ENCODE measurements at regions not wholly inside any gene's neighbourhood (a gene's known extent, or its start where the extent isn't known, plus 50 kb on each side); places are given as distances from the start of the nearest gene placed in this dataset.
"Not testable (repeated sequence)": the region's sequence is repeated elsewhere in the genome, so short reads cannot be mapped to it uniquely, and the experiment has no call there.

DNA sequence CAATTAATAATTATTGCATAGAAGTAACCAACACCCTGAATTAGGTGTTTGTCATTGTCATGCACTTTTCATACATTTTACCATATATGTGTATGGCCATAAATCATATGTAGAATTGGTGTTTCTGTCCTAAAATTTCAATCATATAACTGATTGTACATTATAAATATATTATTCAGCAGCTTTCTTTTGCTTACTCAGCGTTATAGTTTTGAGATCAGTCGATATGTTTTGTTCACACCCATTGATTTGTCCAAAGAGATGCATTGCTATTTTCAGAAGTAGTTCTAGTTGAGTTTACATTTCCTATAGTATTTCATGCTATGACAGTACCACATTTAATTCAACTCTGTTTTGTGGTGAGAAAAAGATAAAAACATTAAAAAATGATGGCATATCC lies 50.5 kb upstream of the PARP4 start:
- DNase-seq = no peak
- in situ Hi-C loops (cut with HindIII; ENCODE audit: low pct_ligation_motif_present, low pct_unique_long_range_greater_than_20kb, low sequenced_read_pairs) = no loop called here

DNA sequence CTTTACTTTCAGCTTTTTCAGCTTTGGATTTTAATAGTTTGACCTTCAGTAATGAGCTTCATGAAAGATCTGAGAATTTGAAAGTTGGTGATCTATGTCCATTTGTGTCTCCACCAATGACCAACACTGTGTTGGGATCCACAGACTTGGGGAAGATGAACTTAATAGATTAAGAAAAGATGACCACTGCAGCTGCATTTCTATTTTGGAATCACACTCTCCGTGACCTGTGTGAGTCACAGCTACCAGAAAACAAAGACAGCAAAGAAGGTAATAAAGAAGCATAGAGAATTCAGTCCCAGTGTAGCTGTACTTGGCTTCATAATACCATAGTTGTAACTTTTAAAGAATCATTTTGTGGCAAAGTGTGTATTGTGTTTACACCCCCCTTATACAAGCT lies 51.4 kb upstream of the PARP4 start:
- DNase-seq; in situ Hi-C loops (cut with HindIII; ENCODE audit: low pct_ligation_motif_present, low pct_unique_long_range_greater_than_20kb, low sequenced_read_pairs): not testable (repeated sequence)

DNA sequence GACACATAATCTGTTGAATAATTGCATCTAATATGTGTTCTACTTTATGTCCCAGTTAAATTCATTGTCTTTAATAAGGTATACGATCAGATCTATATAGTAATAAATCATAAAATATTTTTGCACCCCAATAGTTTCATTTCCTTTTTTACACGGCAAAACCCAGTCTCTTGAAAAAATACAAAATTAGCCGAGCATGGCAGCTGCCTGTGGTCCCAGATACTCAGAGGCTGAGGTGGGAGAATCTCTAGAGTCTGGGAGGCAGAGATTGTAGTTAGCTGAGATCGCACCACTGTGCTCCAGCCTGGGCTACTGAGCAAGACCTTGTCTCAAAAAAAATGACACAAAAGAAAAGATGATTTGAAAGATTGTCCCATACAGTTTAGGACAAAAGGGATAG lies 52.3 kb upstream of the PARP4 start:
- no peak for DNase-seq
- in situ Hi-C loops (cut with HindIII; ENCODE audit: low pct_ligation_motif_present, low pct_unique_long_range_greater_than_20kb, low sequenced_read_pairs) = no loop called here

DNA sequence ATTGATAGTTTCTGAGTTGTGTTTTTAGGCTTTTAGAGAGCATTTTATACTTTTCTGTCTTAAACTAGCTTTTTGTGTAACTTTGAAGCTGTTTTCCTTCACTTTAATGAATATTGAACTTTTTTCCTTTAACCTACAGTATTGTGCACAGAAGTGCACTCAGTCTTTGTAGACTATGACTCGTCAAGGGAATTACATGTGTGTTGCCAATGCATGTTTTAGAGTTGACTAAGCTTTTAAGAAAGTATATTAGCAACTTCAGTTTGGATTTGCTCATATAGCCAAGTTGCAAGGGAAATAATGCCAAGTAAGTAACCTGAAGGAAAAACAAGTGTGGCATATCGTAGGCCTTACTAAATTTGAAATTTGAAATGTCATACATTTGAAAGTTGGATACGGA lies 55.0 kb upstream of the PARP4 start:
- DNase-seq; in situ Hi-C loops (cut with HindIII; ENCODE audit: low pct_ligation_motif_present, low pct_unique_long_range_greater_than_20kb, low sequenced_read_pairs): not testable (repeated sequence)

DNA sequence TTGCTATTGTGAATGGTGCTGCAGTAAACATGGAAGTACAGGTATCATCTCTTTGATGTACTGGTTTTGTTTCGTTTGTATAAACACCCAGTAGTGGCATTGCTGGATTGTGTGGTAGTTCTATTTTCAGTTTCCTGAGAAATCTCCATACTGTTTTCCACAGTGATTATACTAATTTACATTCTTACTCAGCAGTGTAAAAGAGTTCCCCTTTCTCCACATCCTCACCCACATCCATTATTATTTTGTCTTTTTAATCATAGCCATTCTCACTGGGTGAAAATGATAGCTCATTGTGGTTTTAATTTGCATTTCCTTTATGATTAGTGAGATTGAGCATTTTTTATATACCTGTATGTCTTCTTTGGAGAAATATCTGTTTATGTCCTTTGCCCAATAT lies 62.3 kb upstream of the PARP4 start:
- no peak for DNase-seq
- in situ Hi-C loops (cut with HindIII; ENCODE audit: low pct_ligation_motif_present, low pct_unique_long_range_greater_than_20kb, low sequenced_read_pairs) = no loop called here

DNA sequence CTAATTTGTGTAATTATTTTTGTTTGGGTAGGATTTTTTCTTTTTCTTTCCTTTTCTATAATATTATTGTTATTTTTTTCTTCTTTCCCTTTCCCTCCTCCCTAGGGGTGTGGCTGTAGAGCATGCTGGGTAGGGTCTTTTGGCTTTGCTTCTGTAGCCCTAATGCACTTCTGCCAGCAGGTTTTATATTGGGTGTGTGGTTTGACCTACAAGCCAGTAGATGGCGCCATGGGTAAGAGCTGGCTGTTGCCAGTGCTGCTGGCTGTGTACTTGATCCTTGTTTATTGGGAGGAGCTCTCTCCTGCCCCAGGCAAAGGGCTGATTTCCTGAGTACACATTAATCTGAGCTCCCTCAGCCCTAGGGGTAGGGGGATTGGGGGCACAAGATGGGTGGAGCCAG lies 67.7 kb upstream of the PARP4 start:
- peak; percentile 55 for DNase-seq
- in situ Hi-C loops (cut with HindIII; ENCODE audit: low pct_ligation_motif_present, low pct_unique_long_range_greater_than_20kb, low sequenced_read_pairs) = not testable (repeated sequence)

DNA sequence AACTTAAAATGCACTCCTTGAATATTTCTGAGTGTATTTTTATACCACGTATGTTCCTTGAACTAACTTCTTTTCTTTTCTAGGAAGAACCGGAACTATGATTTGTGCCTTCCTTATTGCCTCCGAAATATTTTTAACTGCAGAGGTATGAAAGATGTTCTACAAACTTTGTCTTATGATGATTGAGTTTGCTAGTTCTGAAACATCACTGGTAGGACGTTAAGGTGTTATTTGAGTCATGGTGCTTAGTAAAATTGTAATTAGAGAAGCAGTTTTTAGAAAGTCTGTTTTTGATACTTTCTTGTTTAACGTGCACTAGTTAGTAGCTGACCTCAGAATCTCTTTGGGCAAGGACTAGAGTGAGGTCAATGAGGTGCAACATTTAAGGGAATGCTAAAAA lies 69.0 kb upstream of the PARP4 start:
- DNase-seq; in situ Hi-C loops (cut with HindIII; ENCODE audit: low pct_ligation_motif_present, low pct_unique_long_range_greater_than_20kb, low sequenced_read_pairs): not testable (repeated sequence)

- in situ Hi-C loops (cut with HindIII; ENCODE audit: low pct_ligation_motif_present, low pct_unique_long_range_greater_than_20kb, low sequenced_read_pairs); DNase-seq: not testable (repeated sequence)
These were observed 79.1 kb upstream of the PARP4 start for GRCh38 chr13:24591697-24592096.

GRCh38 chr13:24597906-24598670 lies 82.1 kb upstream of the ATP12A start:
- DNase-seq; in situ Hi-C loops (cut with HindIII; ENCODE audit: low pct_ligation_motif_present, low pct_unique_long_range_greater_than_20kb, low sequenced_read_pairs): not testable (repeated sequence)

- DNase-seq; in situ Hi-C loops (cut with HindIII; ENCODE audit: low pct_ligation_motif_present, low pct_unique_long_range_greater_than_20kb, low sequenced_read_pairs): not testable (repeated sequence)
These were observed 81.0 kb upstream of the ATP12A start for GRCh38 chr13:24599019-24599791.

GRCh38 chr13:24605923-24606372 lies 74.3 kb upstream of the ATP12A start:
- in situ Hi-C loops (cut with HindIII; ENCODE audit: low pct_ligation_motif_present, low pct_unique_long_range_greater_than_20kb, low sequenced_read_pairs) = no loop called here
- peak; percentile 63 for DNase-seq

- no peak for DNase-seq
- in situ Hi-C loops (cut with HindIII; ENCODE audit: low pct_ligation_motif_present, low pct_unique_long_range_greater_than_20kb, low sequenced_read_pairs) = no loop called here
These were observed 73.6 kb upstream of the ATP12A start for GRCh38 chr13:24606486-24607170.

DNA sequence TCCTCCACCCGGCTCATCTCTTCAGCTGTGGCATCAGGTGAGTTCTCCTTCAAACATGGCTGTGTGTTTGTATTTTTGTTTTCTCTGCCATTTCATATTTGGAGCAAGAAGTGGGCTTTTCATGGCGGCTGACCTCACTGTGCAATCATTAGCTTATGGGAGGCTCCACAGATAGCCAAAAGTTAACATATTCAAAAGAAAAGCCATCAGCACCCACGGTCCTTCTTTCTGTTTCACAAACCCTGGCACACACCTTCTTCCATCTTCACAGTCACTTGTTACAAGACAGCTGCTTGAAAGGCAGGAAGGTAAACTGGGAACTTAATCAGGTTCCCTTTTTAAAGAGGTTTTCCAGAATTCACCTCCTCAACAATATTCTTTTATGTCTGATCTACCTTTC lies 69.3 kb upstream of the ATP12A start:
- DNase-seq = no peak
- in situ Hi-C loops (cut with HindIII; ENCODE audit: low pct_ligation_motif_present, low pct_unique_long_range_greater_than_20kb, low sequenced_read_pairs) = no loop called here

DNA sequence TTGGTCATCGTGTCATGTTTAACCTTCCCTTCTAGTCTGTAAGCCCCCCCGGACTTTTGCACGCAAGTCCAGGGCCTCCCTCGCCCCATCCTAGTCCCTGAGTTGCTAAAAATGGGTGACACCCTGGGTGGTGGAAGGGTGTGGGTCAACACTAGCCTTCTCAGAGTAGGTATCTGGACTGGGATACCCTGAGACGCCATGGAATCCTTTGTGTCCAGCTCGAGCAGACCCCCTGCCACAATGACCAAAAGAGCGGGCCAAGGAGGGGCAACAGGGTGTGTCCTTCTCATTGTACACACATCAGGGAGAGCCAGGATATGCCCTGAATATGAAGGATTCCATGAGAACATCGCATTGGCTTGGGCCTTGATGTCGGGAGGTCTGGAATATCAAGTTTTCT lies 67.5 kb upstream of the ATP12A start:
- in situ Hi-C loops (cut with HindIII; ENCODE audit: low pct_ligation_motif_present, low pct_unique_long_range_greater_than_20kb, low sequenced_read_pairs) = no loop called here
- no peak for DNase-seq

GRCh38 chr13:24613128-24613527 lies 67.1 kb upstream of the ATP12A start:
- in situ Hi-C loops (cut with HindIII; ENCODE audit: low pct_ligation_motif_present, low pct_unique_long_range_greater_than_20kb, low sequenced_read_pairs) = no loop called here
- DNase-seq = no peak

GRCh38 chr13:24613755-24614154 lies 66.5 kb upstream of the ATP12A start:
- DNase-seq = no peak
- in situ Hi-C loops (cut with HindIII; ENCODE audit: low pct_ligation_motif_present, low pct_unique_long_range_greater_than_20kb, low sequenced_read_pairs) = no loop called here

- no peak for DNase-seq
- in situ Hi-C loops (cut with HindIII; ENCODE audit: low pct_ligation_motif_present, low pct_unique_long_range_greater_than_20kb, low sequenced_read_pairs) = no loop called here
These were observed 65.7 kb upstream of the ATP12A start for GRCh38 chr13:24614306-24615080.

- in situ Hi-C loops (cut with HindIII; ENCODE audit: low pct_ligation_motif_present, low pct_unique_long_range_greater_than_20kb, low sequenced_read_pairs) = no loop called here
These were observed 65.1 kb upstream of the ATP12A start for GRCh38 chr13:24615114-24615513.

More at GRCh38 chr13:24615114-24615513, 65.1 kb upstream of the ATP12A start:
- no peak for DNase-seq
